RWPE2 (cell line): ENCODE measurements at regions not wholly inside any gene's neighbourhood (a gene's known extent, or its start where the extent isn't known, plus 50 kb on each side); places are given as distances from the start of the nearest gene placed in this dataset.

Experiments
- ATAC-seq: fragments of 200-7000 bp; cut with Tn5 transposase; 3 replicates; pipeline ENCODE4 v1.9.1; 2021; ENCODE audit warnings: low read depth
- DNase-seq: peaks from one replicate; pipeline ENCODE4 v3.0.0-alpha.2; 2020; ENCODE audit warnings: low spot score
- H3K27ac ChIP-seq: fragments of 450-650 bp; 2 replicates; pipeline ENCODE4 v1.5.1; 2017; ENCODE audit warnings: mild to moderate bottlenecking; ENCODE audit not compliant: poor library complexity, severe bottlenecking
- H3K27me3 ChIP-seq: fragments of 250-450 bp; sonication (Bioruptor Pico); 2 replicates; pipeline ENCODE4 v1.5.1; 2021; ENCODE audit warnings: mild to moderate bottlenecking, moderate library complexity; ENCODE audit not compliant: insufficient read depth, poor library complexity, severe bottlenecking
- H3K36me3 ChIP-seq: fragments of 250-450 bp; sonication (Bioruptor Pico); 2 replicates; pipeline ENCODE4 v1.5.1; 2020; ENCODE audit warnings: low read depth, mild to moderate bottlenecking, moderate library complexity
- H3K4me1 ChIP-seq: fragments of 250-450 bp; sonication (Bioruptor Pico); 2 replicates; pipeline ENCODE4 v1.5.1; 2021; ENCODE audit warnings: mild to moderate bottlenecking, moderate library complexity; ENCODE audit not compliant: insufficient read depth, poor library complexity, severe bottlenecking
- H3K4me3 ChIP-seq: fragments of 250-450 bp; sonication (Bioruptor Pico); 2 replicates; pipeline ENCODE4 v1.5.1; 2021; ENCODE audit warnings: mild to moderate bottlenecking, moderate library complexity; ENCODE audit not compliant: severe bottlenecking
- H3K9me3 ChIP-seq: fragments of 250-450 bp; sonication (Bioruptor Pico); 2 replicates; pipeline ENCODE4 v1.5.1; 2021; ENCODE audit warnings: mild to moderate bottlenecking, moderate library complexity; ENCODE audit not compliant: severe bottlenecking
- TF ChIP-seq, protein P1 (sequence below): fragments of 450-650 bp; IDR thresholded peaks from one replicate; pipeline ENCODE4 v1.5.1; 2017; ENCODE audit warnings: mild to moderate bottlenecking, moderate library complexity; ENCODE audit not compliant: poor library complexity, severe bottlenecking

DNA sequence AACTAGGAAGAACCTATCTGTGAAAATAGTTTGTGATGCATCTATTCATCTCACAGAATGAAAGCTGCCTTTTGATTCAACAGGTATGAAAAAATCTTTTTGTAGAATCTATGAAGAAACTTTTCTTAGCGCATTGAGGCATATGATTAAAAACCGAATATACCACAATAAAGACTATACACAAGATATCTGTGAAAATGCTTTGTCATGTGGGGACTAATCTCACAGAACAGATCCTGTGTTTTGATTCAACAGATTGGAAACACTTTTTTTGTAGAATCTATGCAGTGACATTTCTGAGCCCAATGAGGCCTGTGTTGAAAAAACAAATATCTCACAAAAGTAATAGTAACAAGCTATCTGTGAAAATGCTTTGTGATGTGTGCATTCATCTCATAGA, 2247.5 kb downstream of the TP53TG3F start:
- H3K4me3 ChIP-seq = no peak overlapping the region
- H3K4me1 ChIP-seq = no peaks in the 10 kb centered on the region
- no peaks in the 10 kb centered on the region for H3K36me3 ChIP-seq
- ATAC-seq = no peak
- H3K27me3 ChIP-seq = no peaks in the 10 kb centered on the region
- peaks cover 4% of the 10 kb centered on the region for H3K9me3 ChIP-seq
- TF ChIP-seq, protein P1, sequence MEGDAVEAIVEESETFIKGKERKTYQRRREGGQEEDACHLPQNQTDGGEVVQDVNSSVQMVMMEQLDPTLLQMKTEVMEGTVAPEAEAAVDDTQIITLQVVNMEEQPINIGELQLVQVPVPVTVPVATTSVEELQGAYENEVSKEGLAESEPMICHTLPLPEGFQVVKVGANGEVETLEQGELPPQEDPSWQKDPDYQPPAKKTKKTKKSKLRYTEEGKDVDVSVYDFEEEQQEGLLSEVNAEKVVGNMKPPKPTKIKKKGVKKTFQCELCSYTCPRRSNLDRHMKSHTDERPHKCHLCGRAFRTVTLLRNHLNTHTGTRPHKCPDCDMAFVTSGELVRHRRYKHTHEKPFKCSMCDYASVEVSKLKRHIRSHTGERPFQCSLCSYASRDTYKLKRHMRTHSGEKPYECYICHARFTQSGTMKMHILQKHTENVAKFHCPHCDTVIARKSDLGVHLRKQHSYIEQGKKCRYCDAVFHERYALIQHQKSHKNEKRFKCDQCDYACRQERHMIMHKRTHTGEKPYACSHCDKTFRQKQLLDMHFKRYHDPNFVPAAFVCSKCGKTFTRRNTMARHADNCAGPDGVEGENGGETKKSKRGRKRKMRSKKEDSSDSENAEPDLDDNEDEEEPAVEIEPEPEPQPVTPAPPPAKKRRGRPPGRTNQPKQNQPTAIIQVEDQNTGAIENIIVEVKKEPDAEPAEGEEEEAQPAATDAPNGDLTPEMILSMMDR = no peak
- no peak for DNase-seq
- no peak overlapping the region for H3K27ac ChIP-seq

DNA sequence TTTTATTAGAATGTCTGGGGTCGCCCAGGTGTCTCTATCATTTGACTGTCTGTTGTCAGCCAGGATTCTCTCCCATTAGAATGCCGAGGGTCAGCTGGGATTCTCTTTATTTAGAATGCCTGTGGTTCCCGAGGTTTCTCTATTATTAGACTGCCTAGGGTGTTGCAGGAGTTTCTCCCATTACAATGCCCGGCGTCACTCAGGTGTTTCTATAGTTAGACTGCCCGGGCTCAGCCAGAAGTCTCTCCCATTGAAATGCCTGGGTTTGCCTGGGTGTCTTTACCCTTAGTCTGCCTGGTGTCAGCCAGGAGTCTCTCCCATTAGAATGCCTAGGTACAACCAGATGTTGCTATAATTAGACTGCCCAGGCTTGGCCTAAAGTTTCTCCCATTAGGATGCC, 2252.0 kb downstream of the TP53TG3F start:
- no peaks in the 10 kb centered on the region for H3K4me1 ChIP-seq
- H3K9me3 ChIP-seq = peaks cover 5% of the 10 kb centered on the region
- no peak overlapping the region for H3K4me3 ChIP-seq
- no peak overlapping the region for H3K27ac ChIP-seq
- ATAC-seq (no peak), DNase-seq (peak; percentile 19)
- TF ChIP-seq, protein P1 = no peak
- H3K27me3 ChIP-seq = no peaks in the 10 kb centered on the region
- H3K36me3 ChIP-seq = no peaks in the 10 kb centered on the region

DNA sequence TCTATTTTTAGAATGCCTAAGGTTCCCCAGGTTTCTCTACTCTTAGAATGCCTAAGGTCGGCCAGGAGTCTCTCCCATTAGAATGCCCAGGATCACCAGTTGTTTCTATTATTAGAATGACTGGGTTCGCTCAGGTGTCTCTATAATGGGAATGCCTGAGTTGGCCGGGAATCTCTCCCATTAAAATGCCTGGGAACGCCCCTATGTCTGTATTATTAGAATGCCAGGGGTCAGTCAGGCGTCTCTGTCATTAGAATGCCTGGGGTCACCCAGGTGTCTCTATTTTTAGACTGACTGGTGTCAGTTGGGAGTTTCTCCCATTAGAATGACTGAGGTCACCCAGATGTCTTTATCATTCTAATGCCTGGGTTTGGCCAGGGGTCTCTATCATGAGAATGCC, 2252.5 kb downstream of the TP53TG3F start:
- peaks cover 5% of the 10 kb centered on the region for H3K9me3 ChIP-seq
- H3K27me3 ChIP-seq = no peaks in the 10 kb centered on the region
- no peak overlapping the region for H3K4me3 ChIP-seq
- DNase-seq (peak; percentile 3), ATAC-seq (no peak)
- H3K27ac ChIP-seq = no peak overlapping the region
- TF ChIP-seq, protein P1 = no peak
- no peaks in the 10 kb centered on the region for H3K36me3 ChIP-seq
- H3K4me1 ChIP-seq = no peaks in the 10 kb centered on the region

DNA sequence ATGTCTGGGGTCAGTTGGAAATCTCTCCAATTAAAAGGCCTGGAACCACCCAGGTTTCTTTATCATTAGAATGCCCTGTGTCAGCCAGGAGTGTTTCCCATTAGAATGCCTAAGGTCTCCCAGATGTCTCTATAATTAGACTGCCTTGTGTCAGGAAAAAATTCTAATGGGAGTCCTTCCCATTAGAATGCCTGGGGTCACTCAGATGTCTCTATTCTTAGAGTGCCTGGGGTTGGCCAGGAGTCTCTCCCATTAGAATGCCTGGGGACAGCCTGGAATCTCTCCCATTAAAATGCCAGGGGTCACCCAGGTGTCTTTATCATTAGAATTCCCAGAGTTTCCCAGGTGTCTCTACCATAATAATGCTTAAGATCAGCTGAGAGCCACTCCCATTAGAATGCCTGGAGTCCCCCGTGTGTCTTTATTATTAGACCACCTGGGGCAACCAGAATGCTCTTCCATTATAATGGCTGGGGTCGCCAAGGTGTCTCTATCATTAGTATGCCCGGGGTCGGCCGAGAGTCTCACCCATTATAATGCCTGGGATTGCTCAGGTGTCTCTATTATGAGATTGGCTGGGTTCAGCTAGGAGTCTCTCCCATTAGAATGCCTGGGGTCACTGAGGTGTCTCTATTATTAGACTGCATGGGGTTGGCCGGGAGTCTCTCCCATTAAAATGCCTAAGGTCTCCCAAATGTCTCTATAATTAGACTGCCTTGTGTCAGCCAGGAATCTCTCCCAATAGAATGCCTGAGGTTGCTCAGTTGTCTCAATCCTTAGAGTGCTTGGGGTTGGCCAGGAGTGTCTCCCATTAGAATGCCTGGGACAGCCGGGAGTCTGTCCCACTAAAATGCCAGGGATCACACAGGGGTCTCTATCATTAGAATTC, 2254.6 kb downstream of the TP53TG3F start:
- ATAC-seq (no peak), DNase-seq (no peak)
- Histone ChIP-seq H3K4me3 (no peak overlapping the region), H3K4me1 (no peaks in the 10 kb centered on the region), H3K27ac (no peak overlapping the region), H3K9me3 (peaks cover 5% of the 10 kb centered on the region), H3K27me3 (no peaks in the 10 kb centered on the region), H3K36me3 (no peaks in the 10 kb centered on the region)
- TF ChIP-seq, protein P1 = no peak

DNA sequence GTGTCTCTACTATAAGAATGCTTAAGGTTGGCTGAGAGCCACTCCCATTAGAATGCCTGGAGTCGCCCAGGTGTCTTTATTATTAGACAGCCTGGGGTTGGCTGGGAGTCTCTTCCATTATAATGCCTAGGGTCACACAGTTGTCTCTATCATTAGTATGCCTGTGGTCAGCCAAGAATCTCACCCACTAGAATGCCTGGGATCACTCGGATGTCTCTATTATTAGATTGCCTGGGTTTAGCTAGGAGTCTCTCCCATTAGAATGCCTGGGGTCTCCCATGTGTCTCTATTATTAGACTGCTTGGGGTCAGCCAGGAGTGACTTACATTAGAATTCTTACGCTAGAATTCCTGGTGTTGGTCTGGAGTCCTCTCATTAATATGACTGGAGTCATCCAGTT, 2255.3 kb downstream of the TP53TG3F start:
- no peak for ATAC-seq
- Histone ChIP-seq H3K4me3 (no peak overlapping the region), H3K27ac (no peak overlapping the region), H3K36me3 (no peaks in the 10 kb centered on the region), H3K27me3 (no peaks in the 10 kb centered on the region), H3K9me3 (peaks cover 5% of the 10 kb centered on the region), H3K4me1 (no peaks in the 10 kb centered on the region)
- TF ChIP-seq, protein P1 = no peak
- no peak for DNase-seq
